ENCODE measurements at regions not wholly inside any gene's neighbourhood (a gene's known extent, or its start where the extent isn't known, plus 50 kb on each side); places are given as distances from the start of the nearest gene placed in this dataset.
A peak's percentile ranks its signal among the peaks of the same experiment; 100 is the strongest.

DNA sequence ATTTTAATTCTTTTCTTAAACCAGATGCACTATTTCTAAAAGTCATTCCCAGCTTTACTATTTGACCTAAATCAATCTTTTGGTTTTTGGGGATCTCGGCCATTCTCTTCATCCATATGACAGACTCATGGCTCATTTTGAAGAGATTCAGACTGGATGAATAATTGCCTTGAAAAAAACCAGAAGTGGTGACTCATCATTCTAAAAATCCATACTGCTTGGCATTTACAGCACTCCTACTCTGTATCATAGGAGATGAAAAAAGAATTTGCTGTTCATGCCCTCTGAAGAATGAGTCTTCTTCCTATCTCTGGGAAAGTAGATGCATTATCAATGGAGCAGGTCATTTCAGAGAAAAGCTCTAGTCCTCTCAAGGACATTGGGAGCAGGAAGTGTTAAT, 220.5 kb upstream of the RPS6KA3 start:
- DNase-seq (ENCODE audit: extremely low read depth, low read depth) = no peak

- DNase-seq (ENCODE audit: extremely low read depth, low read depth) = no peak
These were observed 214.9 kb upstream of the RPS6KA3 start for GRCh38 chrX:20481632-20482031.

DNA sequence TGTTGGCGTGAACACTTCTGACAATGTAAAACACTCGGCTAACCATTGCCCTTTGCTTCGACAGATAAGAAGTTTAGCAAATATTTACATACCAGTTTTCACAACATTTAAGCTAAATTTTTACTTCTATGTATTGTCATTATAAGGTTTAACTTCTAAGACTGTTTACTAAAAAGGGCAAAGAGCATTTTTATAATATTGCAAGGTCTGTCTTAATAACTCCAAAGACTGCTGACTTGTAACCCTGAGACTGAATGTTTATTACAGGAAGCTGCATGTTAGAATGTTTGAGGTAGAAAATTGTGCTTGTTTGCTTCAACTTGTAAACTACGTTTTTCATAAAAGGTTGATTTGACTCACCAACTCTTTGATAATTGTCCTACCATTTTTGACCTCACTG, 213.2 kb upstream of the RPS6KA3 start:
- DNase-seq (ENCODE audit: extremely low read depth, low read depth) = no peak

- DNase-seq (ENCODE audit: extremely low read depth, low read depth) = no peak
These were observed 212.3 kb upstream of the RPS6KA3 start for GRCh38 chrX:20479048-20479447.

DNA sequence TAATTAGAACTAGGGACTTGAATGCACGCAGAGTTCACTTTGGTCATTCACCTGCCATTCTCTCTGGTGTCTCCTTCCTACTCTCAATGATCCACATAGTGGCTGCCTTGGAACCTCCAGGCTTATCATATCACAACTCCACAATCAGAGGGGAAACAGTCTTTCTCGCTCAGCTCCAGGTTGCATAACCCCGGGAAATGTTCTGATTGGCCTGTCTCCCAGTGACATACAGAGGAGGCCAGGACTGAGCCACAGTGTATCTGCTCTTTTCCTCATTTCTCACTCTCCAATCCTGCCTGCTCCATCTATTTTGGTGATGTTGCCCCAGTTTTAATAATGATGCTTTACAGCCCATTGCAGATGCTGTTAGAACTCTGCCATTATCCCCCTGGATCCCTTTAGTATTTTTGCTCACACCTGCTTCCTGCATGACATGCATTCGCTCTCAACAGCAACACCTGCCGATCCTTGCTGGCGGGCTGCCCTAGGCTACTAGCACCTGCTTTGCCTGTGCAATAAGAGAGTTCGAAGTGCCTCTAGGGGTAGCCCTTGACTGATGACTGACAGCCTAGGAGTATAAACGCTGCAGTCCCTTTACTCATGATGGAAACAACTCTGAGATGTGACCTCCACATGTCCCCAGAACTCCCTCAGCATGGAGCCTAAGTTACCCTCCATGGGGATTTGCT, 211.3 kb upstream of the RPS6KA3 start:
- DNase-seq (ENCODE audit: extremely low read depth, low read depth) = no peak

DNA sequence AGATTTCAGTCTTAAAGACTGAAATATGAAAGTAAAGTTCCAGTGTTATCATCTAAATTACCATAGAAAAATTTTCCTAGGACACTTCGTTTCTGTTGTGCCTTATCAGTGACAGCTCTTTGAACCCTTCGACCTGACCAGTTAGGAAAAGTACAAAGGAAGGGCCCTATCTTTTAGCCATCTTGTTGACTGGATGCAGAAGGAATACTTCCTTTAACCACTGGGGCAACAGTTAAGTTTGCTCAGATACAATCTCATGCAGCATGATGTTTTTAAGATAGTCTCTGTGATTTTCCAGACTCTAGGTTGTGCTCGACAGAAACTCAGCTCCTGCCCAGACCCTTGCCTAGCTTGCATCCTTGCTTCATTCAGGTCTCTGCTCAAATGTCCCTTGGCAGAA, 210.5 kb upstream of the RPS6KA3 start:
- no peak for DNase-seq (ENCODE audit: extremely low read depth, low read depth)

DNA sequence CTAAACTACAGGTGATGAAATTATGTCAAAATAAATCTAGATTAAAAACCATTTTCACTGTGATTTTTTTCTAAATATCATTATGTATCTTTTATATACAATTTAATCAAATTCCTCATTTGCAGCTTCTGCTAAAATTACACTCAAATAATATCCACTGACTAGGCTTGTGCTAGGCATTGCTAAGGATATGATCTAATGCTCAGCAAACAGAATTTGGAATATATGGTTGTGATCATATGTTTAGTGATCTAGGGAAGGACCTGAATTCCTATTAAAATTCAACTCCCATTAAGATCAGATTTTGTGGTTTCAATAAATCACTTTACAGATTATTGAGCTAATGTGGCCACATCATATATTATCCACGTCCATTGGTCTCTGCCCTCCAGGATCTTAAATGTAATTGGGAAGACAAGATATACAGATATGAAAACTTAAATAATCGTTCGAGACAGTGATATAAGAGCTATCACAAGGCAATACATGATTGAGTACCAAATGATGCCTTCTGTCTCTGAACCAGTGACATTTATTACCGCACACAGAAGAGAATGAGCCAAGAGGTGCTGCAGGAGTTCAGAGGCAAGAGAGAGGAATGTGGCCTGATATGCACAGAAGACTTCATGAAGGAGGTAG, 206.0 kb upstream of the RPS6KA3 start:
- DNase-seq (ENCODE audit: extremely low read depth, low read depth) = no peak

DNA sequence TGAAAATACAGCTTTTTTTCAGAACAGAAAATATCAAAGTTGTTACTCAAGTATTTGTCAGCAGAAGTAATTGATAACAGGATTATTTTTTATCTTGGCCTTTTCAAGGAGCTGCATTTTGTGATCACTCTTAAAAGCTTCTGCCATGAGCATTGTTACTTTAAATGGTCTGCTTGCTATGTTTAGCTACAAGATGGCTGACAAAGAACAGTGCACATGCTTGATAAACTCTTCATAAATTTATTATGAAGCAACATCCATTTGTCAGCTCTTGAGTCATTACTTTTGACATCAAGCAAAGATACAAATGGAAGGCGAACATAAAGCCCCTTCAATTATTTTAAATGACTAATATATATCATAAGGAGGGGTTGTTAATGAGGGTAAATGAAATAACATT, 205.4 kb upstream of the RPS6KA3 start:
- no peak for DNase-seq (ENCODE audit: extremely low read depth, low read depth)

DNA sequence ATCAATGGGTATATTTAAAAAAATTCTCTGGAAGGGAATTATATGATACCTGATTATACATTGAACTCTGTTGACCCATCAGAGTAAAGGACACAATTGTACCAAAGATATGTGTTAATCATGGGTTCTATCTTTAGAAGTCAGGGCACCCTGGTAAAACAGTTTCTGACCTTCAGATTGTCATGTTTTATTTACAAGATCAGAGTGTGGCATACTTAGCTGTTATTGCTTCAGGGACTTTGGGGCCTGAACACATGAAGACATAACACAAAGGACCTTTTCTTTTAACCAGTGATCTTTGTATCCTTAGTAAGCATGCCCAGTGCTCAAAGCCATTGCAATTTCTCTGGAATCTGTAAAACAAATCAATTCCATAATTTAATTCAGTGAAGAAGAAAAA, 204.8 kb upstream of the RPS6KA3 start:
- DNase-seq (ENCODE audit: extremely low read depth, low read depth) = no peak

DNA sequence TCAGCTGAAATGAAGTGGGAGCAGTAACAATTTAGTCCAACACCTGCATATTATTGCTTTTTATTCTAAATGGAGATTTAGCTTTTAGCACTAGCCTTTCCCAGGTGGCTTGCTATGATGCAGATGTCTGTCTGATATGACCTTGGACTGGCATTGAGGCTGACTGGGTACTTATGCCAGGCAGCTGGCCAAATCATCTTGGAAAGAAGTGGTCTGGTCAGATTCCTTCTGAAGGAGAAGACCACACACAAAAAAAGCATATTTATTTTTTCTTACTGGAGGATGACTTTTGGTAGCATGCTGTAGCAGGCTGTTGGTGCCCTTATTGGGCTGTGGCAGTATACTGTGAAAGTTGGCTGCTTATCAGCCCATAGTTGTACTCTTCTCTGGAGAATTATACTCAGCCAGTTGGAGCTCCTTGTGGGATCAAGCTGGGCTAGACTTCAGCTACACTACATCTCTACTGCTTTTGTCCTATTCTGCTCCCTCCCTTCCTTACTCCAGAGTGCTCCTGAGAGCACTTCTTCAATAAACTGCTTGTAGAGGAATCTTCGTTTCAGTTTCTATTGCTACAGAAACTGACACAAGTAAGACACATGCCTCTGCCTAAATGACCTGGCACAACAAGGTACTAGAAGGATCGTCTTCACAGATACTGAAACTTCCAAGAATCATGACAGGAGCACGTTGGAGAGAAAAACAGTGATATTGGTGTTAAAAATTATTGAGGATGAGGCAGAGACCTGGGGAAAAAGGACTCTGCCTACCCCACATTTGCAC, 196.8 kb upstream of the RPS6KA3 start:
- DNase-seq (ENCODE audit: extremely low read depth, low read depth) = no peak

GRCh38 chrX:20461576-20461975, 194.9 kb upstream of the RPS6KA3 start:
- no peak for DNase-seq (ENCODE audit: extremely low read depth, low read depth)

DNA sequence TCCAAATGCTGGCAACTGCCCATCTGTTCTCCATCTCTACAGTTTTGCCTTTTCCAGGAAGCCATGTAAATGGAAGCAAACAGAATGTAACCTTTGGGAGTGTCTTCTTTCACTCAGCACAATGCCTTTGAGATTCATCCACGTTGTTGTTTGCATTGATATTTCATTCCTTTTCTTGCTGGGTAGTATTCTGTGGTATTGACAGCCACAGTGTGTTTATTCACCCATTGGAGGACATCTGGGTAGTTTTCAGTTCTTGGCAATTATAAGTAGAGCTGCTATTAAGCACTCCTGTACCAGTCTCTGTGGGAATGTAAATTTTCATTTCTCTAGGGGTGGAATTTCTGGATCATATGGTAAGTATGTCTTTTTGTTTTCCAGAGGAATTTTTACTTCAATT, 194.3 kb upstream of the RPS6KA3 start:
- no peak for DNase-seq (ENCODE audit: extremely low read depth, low read depth)

DNA sequence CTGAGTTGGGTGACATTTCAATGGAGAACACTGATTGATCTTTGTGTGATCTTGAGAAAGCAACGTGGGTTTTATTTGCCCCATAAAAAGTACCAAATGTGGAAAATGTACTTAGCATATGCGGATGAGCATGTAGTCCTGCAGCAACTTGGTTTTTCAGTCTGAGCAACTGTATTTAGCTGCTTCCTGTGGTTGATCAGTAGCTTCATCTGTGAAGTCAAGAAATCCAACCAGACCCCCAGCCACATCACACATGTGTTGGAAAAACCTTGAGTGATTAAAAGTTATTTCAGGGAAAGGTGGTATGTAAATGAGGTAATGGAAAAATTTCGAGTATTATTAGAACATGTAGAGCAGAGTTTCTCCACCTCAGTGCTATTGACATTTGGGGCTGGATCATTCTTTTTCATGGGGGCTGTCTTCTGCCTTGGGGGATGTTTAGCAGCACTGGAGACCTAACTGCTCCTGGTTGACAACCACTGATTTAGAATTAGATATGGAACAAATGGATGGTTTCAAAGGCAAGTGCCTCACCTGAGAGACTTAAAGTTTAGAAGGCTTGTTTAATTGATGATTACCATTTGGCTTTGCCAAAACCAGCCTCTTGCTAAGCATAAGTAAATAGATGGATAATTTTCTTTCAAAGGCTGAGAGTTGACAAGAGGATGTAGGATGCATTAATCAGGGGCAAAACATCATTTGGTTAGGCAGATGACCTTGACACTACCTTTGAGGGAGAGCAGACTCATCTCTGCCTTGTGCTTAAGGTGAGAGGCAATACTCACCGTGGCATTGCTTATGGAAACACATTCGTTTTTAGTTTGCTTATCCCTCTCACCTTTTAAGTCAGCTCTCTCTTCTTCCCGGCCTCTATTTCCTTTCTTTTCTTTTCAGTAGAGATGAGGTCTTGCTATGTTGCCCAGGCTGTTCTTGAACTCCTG, 193.0 kb upstream of the RPS6KA3 start:
- no peak for DNase-seq (ENCODE audit: extremely low read depth, low read depth)

- DNase-seq (ENCODE audit: extremely low read depth, low read depth) = no peak
These were observed 190.3 kb upstream of the RPS6KA3 start for GRCh38 chrX:20456971-20457370.

- DNase-seq (ENCODE audit: extremely low read depth, low read depth) = no peak
These were observed 188.3 kb upstream of the RPS6KA3 start for GRCh38 chrX:20455001-20455400.

GRCh38 chrX:20454117-20454516, 187.4 kb upstream of the RPS6KA3 start:
- DNase-seq (ENCODE audit: extremely low read depth, low read depth) = no peak

DNA sequence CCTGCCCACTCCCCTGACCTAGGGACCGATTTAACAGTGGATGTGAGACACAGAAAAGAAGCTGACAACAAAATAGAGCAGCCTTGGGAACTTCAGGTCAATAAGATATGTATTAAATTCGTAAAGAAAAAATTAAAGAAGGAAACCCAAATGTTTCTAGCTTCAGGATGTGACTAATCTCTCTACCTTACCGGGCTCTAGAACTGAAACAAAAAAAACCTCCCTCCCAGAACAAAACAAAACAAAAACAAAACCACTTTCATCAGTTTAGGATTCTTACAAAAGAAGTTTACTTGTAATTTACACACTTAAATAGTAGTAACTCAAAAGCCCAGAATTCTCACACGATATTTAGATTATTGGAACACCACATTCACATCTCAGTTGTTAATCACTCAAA, 185.8 kb upstream of the RPS6KA3 start:
- no peak for DNase-seq (ENCODE audit: extremely low read depth, low read depth)

DNA sequence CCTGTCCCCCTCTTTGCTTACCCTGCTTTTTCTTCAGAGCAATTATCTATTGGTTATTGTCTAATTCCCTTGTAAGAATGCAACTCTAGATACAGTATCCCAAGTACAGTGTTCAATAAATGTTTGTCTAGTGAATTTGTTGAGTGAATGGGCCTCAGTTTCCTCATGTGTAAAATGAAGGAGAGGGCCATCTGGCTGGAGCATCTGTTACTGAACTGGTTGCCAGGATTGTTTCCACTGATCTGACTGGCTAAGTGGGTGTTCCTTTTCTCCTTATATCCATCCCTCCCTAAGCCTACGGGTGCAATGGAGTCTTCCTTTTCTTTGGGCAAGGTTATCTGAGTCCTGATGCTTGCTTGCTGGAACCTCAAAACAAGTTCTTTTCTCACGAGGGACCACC, 185.2 kb upstream of the RPS6KA3 start:
- DNase-seq (ENCODE audit: extremely low read depth, low read depth) = no peak

GRCh38 chrX:20445109-20445508, 178.4 kb upstream of the RPS6KA3 start:
- DNase-seq (ENCODE audit: extremely low read depth, low read depth) = no peak

DNA sequence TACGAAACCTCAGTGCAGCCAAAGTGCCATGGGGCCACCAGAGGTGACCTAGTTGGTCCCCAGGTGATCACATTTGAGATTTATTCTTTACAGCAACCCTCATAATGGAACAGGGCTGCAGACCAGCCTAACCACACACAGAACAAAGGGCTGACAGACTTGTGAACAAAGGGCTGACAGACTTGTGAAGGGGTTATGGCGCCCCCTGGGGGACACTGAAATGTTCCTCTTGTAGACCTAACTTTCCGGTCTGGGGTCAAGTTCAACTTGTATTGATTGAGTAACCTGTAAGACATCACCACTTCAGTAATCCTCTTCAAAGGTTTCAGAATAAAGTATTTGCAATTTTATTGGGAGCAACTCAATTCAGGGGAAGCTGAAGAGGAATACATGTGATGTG, 175.9 kb upstream of the RPS6KA3 start:
- DNase-seq (ENCODE audit: extremely low read depth, low read depth) = peak; percentile 70

- no peak for DNase-seq (ENCODE audit: extremely low read depth, low read depth)
These were observed 174.4 kb upstream of the RPS6KA3 start for GRCh38 chrX:20441123-20441522.
